Endodermal cell (in vitro differentiated cells): ENCODE measurements at regions not wholly inside any gene's neighbourhood (a gene's known extent, or its start where the extent isn't known, plus 50 kb on each side); places are given as distances from the start of the nearest gene placed in this dataset.

Experiments used
- DNase-seq: peaks from one replicate; pipeline ENCODE4 v3.0.0-alpha.2; 2017
- H3K27ac ChIP-seq: 2 replicates; pipeline ENCODE4 v1.5.1; 2013; ENCODE audit warnings: mild to moderate bottlenecking, low read depth, low read length, moderate library complexity
- H3K27me3 ChIP-seq: 2 replicates; pipeline ENCODE4 v1.6.1; 2013; ENCODE audit warnings: mild to moderate bottlenecking, low read length, moderate library complexity; ENCODE audit not compliant: insufficient read depth, control insufficient read depth, poor library complexity, severe bottlenecking
- H3K36me3 ChIP-seq: 2 replicates; pipeline ENCODE4 v1.7.0; 2013; ENCODE audit warnings: mild to moderate bottlenecking, low read length, moderate library complexity; ENCODE audit not compliant: control insufficient read depth, insufficient read depth
- H3K4me1 ChIP-seq: one replicate; pipeline ENCODE4 v1.7.0; 2013; ENCODE audit warnings: low read length; ENCODE audit not compliant: control insufficient read depth, insufficient read depth
- H3K4me3 ChIP-seq: 2 replicates; pipeline ENCODE4 v1.5.1; 2013; ENCODE audit warnings: mild to moderate bottlenecking, low read length, moderate library complexity
- H3K9ac ChIP-seq: 2 replicates; pipeline ENCODE4 v1.6.1; 2013; ENCODE audit warnings: mild to moderate bottlenecking, low read length, moderate library complexity; ENCODE audit not compliant: poor library complexity, severe bottlenecking; ENCODE audit errors: extremely low read depth
- H3K9me3 ChIP-seq: 2 replicates; pipeline ENCODE4 v1.6.1; 2013; ENCODE audit warnings: mild to moderate bottlenecking, low read length, moderate library complexity; ENCODE audit not compliant: control insufficient read depth
- H3K27ac Mint-ChIP-seq: 2 replicates; pipeline ENCODE4 v1.8.0; 2020; ENCODE audit warnings: mixed read lengths
- H3K27me3 Mint-ChIP-seq: 2 replicates; pipeline ENCODE4 v1.8.0; 2021; ENCODE audit warnings: mild to moderate bottlenecking, mixed read lengths; ENCODE audit not compliant: insufficient read depth
- H3K36me3 Mint-ChIP-seq: 2 replicates; pipeline ENCODE4 v1.8.0; 2020; ENCODE audit warnings: low read depth, mixed read lengths
- H3K4me1 Mint-ChIP-seq: 2 replicates; pipeline ENCODE4 v1.8.0; 2020; ENCODE audit warnings: mixed read lengths
- H3K4me3 Mint-ChIP-seq: 2 replicates; pipeline ENCODE4 v1.8.0; 2020; ENCODE audit warnings: mild to moderate bottlenecking, moderate library complexity, mixed read lengths
- H3K9me3 Mint-ChIP-seq: 2 replicates; pipeline ENCODE4 v1.8.0; 2020; ENCODE audit warnings: mild to moderate bottlenecking, mixed read lengths
- WGBS, 2 experiments: methylation state at CpG; one replicate each; pipeline versions ENCODE4 v1.1.5 to v1.1.7; 2013; ENCODE audit warnings: missing lambda C conversion rate in 2 of 2, mixed read lengths in 1 of 2; ENCODE audit not compliant: insufficient coverage in 1 of 2, insufficient read length in 1 of 2; 5-methylcytosine and 5-hydroxymethylcytosine counted together
- TF ChIP-seq, protein P1 (sequence below): fragments of 200-600 bp; sonication (generic); conservative IDR thresholded peaks from 2 replicates; pipeline ENCODE4 v1.5.0; 2021; ENCODE audit warnings: antibody characterized with exemption, mild to moderate bottlenecking

DNA sequence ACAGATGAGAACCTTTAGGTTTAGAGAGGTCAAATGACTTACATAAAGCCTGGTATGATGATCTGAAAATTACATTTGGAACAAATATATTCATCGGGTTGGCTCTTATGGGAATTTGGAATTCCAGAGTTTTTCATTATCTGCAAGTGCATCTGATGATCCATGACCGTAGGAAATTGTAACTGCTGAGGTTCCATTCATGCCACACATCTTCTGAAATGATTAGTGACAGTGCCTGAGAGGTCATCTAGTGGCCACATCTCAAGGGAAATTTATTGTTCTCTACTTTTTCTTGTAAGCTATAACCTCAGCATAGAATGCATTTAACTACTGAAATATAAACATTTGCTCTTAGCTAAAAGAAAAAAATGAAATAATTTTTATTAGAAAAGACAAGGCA is 105.8 kb upstream of the NWD2 start:
- H3K4me3 ChIP-seq: no peak overlapping the region
- H3K9me3 Mint-ChIP-seq: no peaks in the 10 kb centered on the region
- H3K27ac Mint-ChIP-seq: no peak overlapping the region
- no peaks in the 10 kb centered on the region for H3K36me3 Mint-ChIP-seq
- no peak overlapping the region for H3K4me3 Mint-ChIP-seq
- no peak overlapping the region for H3K27ac ChIP-seq
- H3K27me3 ChIP-seq: no peaks in the 10 kb centered on the region
- H3K9ac ChIP-seq: no peak overlapping the region
- TF ChIP-seq, protein P1, sequence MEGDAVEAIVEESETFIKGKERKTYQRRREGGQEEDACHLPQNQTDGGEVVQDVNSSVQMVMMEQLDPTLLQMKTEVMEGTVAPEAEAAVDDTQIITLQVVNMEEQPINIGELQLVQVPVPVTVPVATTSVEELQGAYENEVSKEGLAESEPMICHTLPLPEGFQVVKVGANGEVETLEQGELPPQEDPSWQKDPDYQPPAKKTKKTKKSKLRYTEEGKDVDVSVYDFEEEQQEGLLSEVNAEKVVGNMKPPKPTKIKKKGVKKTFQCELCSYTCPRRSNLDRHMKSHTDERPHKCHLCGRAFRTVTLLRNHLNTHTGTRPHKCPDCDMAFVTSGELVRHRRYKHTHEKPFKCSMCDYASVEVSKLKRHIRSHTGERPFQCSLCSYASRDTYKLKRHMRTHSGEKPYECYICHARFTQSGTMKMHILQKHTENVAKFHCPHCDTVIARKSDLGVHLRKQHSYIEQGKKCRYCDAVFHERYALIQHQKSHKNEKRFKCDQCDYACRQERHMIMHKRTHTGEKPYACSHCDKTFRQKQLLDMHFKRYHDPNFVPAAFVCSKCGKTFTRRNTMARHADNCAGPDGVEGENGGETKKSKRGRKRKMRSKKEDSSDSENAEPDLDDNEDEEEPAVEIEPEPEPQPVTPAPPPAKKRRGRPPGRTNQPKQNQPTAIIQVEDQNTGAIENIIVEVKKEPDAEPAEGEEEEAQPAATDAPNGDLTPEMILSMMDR: no peak
- WGBS, 2 experiments: 40 to 48% methylated on average over 2 of the region's 2 CpGs
- no peaks in the 10 kb centered on the region for H3K36me3 ChIP-seq
- DNase-seq: no peak
- H3K4me1 ChIP-seq: peaks cover 2% of the 10 kb centered on the region
- no peaks in the 10 kb centered on the region for H3K4me1 Mint-ChIP-seq
- no peaks in the 10 kb centered on the region for H3K9me3 ChIP-seq
- no peaks in the 10 kb centered on the region for H3K27me3 Mint-ChIP-seq

DNA sequence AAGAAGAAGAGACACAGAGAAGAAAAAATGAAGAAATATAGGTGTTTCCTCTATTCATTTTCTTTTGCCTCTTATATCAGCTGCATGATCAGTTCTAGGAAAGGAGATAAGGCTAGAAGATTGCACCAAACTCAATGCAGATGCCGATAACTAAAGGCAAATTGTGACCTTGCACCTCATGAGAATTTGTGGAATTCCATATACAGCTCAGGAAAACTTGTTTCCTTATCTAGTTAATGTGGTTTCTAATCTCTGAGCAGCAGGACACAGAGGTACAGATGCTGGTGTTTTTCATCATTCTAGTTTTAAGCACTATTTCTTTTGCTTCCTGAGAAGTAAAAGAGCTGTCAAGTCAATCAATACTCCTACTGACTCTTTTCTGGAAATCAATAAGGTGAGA is 104.6 kb upstream of the NWD2 start:
- H3K4me1 Mint-ChIP-seq: no peaks in the 10 kb centered on the region
- Histone ChIP-seq H3K27ac (no peak overlapping the region), H3K4me1 (peaks cover 2% of the 10 kb centered on the region), H3K36me3 (no peaks in the 10 kb centered on the region), H3K9me3 (no peaks in the 10 kb centered on the region), H3K9ac (no peak overlapping the region), H3K27me3 (no peaks in the 10 kb centered on the region), H3K4me3 (no peak overlapping the region)
- H3K36me3 Mint-ChIP-seq: no peaks in the 10 kb centered on the region
- H3K9me3 Mint-ChIP-seq: peaks cover 6% of the 10 kb centered on the region
- TF ChIP-seq, protein P1: no peak
- no peak overlapping the region for H3K4me3 Mint-ChIP-seq
- no peak for DNase-seq
- WGBS, 2 experiments: 88 to 100% methylated on average over 1 of the region's 1 CpG
- H3K27me3 Mint-ChIP-seq: peaks cover under 1% of the 10 kb centered on the region
- no peak overlapping the region for H3K27ac Mint-ChIP-seq

DNA sequence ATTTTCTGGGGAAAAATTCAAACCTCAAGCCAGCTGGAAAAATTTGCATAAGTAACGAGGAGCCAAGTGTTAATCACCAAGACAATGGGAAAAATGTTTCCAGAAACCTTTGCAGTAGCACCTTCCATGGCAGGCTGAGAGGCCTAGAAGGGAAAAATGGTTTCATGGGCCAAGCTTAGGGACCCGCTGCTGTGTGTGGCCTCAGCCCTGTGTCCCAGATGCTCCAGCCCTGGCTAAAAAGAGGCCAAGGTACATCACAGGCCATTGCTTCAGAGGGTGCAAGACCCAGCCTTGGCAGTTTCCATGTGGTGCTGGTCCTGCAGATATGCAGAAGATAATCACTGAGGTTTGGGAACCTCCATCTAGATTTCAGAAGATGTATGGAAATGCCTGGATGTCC is 98.3 kb upstream of the NWD2 start:
- H3K9me3 Mint-ChIP-seq: peaks cover 16% of the 10 kb centered on the region
- peaks cover 5% of the 10 kb centered on the region for H3K4me1 Mint-ChIP-seq
- no peak overlapping the region for H3K27ac Mint-ChIP-seq
- TF ChIP-seq, protein P1: no peak
- Histone ChIP-seq H3K9ac (no peak overlapping the region), H3K4me1 (no peaks in the 10 kb centered on the region), H3K27me3 (no peaks in the 10 kb centered on the region), H3K9me3 (no peaks in the 10 kb centered on the region), H3K4me3 (no peak overlapping the region), H3K27ac (no peak overlapping the region), H3K36me3 (no peaks in the 10 kb centered on the region)
- peaks cover 16% of the 10 kb centered on the region for H3K27me3 Mint-ChIP-seq
- 76 to 79% methylated on average over 2 of the region's 2 CpGs for WGBS, 2 experiments
- H3K4me3 Mint-ChIP-seq: no peak overlapping the region
- no peaks in the 10 kb centered on the region for H3K36me3 Mint-ChIP-seq
- DNase-seq: peak; percentile 61
